ENCODE measurements at regions not wholly inside any gene's neighbourhood (a gene's known extent, or its start where the extent isn't known, plus 50 kb on each side); places are given as distances from the start of the nearest gene placed in this dataset.

- no peak for DNase-seq (ENCODE audit: low spot score)
Observed at GRCh38 chr3:188064831-188065493, 89.0 kb upstream of the LPP start.

- no peak for DNase-seq (ENCODE audit: low spot score)
Observed at GRCh38 chr3:188066141-188066540, 87.8 kb upstream of the LPP start.

DNA sequence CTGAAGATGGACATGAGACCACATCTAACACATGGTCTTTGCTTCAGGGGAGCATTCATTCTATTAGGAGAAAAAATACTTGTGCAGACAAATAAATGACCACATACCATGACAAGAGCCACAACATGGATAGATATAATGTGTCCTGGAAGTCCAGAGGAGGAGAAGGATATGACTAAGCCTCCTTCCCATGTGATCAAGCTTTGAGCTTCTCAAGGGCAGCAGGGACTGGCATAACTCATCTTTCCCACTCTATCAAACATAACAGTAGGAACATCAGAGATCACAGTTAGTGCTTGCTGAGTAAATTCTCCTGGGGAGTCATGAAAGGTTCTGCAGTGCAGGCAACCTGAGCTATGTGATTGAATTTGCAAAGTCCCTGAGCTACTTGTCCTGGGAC is 86.0 kb upstream of the LPP start:
- no peak for DNase-seq (ENCODE audit: low spot score)

DNA sequence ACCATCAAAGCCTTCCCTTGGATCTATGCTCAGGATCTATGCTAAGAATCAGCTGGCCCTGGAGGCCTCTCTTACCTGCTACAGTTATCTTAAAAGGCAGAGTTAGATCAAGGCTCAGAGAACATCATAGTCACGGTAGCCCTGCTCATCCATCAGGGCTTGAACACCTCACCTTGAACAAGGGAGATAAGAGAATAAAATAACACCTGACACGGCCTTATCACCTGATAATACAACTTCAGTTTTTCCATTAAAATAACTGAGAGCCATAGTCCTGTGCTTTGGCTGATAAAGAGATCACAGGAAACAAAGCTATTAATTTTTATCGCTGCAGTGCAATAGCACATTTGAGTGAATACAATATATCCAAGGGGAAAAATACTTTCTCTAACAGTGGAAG is 85.6 kb upstream of the LPP start:
- DNase-seq (ENCODE audit: low spot score) = no peak

GRCh38 chr3:188071636-188072035 is 82.3 kb upstream of the LPP start:
- DNase-seq (ENCODE audit: low spot score) = no peak

DNA sequence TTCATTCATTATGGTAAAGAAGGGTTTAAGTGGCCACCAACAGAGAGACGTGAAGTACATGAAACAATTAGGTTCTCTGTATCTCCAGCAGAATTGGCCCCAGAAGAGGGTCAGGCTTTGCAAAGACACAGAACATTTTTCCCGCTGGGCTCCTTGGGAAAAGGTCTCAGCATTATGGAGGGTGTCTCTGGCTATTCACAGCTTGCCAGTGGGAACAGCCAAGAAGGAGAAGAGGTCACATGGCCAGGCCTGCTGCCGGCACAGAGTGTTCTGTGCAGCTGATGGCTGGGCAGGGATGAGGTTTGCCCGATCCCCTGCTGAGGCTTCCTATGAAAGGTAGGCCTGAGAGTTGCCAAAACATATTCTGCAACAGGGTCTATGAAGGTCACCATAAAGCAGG is 77.8 kb upstream of the LPP start:
- no peak for DNase-seq (ENCODE audit: low spot score)

DNA sequence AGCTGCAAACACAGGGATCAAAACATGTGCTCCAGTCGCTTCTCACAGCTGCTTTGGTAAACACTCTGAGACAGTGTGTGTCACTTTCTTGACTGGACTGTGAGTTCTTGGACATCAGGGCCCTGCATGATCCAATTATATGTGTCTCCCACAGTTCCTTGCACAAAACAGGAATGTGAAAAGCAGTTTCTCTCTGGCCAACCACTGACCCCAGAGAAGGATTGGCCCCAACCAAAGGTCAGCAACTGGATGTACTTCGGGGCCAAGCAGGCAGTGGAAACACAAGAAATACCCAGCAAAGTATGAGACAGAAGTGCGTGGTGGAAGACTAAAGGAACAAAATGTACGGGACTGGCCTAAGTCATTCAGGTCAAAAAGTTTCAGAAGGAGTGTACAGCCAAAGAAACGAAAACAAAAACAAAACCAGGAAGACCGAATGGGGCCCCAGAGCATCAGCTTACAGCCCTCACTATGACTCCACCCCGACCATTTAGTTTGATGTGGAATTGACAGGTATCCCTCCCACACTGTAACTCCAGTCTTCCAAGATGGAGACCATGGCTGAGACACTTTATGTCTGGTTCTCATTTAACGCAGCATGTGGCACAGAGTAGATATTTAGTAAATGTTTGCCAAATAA is 76.7 kb upstream of the LPP start:
- DNase-seq (ENCODE audit: low spot score) = no peak

DNA sequence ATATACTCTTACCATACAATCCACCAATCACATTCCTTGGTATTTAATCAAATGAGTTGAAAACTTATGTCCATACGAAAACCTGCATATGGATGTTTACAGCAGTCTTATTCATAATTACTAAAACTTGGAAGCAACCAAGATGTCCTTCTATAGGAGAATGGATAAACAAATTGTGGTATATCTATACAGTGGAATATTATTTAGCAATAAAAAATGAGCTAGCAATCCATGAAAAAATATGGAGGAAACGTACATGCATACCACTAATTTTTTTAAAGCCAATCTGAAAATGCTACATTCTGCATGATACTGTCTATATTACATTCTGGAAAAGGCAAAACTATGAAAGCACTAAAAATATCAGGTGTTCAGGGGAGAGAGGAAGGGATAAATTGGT is 73.9 kb upstream of the LPP start:
- DNase-seq (ENCODE audit: low spot score) = no peak

DNA sequence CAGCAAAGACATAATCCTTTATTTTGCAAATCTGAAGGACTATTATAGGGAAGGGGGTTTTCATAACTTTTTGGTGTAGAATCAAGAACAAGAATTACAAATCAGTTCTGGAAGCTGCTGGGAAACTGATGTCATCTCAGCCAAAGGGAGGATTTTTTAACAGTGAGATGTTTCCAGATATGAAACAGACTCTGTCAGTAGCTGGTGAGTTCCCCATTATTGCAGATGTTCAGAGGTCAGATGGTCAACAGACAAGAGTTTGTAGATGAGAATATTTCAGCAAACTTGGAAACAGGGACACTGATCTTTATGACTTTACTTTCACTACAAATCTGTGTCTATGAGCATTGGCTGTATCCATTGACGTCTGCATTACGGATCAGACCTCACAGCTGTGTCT is 71.9 kb upstream of the LPP start:
- no peak for DNase-seq (ENCODE audit: low spot score)

- DNase-seq (ENCODE audit: low spot score) = no peak
Observed at GRCh38 chr3:188082450-188082849, 71.5 kb upstream of the LPP start.

GRCh38 chr3:188083011-188083410 is 70.9 kb upstream of the LPP start:
- DNase-seq (ENCODE audit: low spot score) = no peak

DNA sequence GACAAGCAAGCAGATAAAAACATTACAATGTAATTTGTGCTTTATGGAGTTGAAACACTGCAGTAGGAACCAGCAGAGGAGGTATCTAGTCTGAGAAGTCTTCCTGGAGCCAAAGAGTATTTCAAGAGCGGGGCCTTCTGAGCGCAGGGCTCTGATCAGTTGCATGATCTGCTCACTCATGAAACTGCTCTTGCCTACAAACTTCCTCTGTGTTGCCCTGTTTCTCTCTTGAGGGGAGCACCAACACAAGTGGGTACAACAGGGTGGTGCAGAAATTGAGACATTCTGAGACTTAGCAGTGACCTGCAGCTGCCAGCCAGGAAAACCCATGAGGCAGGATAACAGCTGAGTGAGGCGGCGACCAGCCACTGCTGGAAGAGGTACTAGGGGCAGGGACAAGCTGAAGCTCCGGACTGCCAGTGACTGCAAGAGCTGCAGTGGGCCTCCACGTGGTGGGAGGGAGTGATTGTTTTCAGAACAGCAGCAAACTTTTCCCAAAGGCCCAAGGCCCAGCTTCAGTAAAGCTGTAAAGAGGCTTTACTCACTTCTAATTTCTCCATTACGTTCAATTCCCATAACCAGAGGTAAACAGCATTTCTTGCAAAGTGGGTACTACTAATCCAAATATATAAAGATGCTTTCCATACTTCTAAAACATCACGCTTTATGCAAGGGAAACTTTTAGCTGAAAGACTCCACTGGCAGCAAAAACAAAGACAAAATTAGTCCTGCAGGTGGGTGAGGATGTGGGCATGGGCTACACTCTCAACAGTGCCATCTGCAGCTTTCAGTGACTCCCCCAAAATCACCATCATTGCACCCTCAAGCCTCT is 69.0 kb upstream of the LPP start:
- DNase-seq (ENCODE audit: low spot score) = peak; percentile 26

GRCh38 chr3:188085584-188086560 is 68.1 kb upstream of the LPP start:
- DNase-seq (ENCODE audit: low spot score) = no peak

DNA sequence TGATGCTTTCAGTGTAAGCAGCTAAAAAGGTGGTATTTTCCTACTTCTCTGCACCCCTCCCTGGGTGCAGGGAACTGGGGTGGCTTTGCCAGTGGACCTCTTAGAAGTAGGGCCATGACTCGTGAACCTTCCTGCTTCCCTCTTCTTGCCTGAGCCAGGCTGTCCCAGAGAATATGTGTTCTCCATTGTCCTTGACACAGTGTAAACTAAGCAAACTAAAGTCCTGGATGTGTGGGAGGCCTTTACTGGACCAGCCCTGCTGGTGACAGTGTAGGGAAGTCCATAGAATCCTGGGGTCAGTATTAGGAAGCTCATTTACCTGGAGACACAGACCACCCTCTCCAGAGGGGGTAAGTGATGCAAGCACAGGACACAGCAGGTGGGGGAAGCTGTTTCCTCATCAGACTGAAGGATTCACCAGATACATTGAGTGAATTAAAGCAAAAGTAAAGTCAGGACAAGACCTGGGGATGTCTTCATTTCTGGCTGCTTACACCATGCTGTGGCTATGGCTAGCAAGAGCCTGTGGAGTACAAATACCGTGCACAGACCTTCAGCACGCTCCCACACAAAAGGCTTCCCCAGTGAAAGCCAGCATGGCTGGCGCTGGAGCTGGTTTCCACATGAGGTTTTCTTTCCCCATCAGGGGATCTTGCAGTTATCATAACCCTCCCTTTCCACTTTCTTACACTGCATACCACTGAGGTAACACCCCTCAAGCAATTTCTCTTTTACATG is 64.8 kb upstream of the LPP start:
- DNase-seq (ENCODE audit: low spot score) = no peak

- DNase-seq (ENCODE audit: low spot score) = no peak
Observed at GRCh38 chr3:188090620-188091309, 63.2 kb upstream of the LPP start.

GRCh38 chr3:188091746-188092145 is 62.2 kb upstream of the LPP start:
- no peak for DNase-seq (ENCODE audit: low spot score)

DNA sequence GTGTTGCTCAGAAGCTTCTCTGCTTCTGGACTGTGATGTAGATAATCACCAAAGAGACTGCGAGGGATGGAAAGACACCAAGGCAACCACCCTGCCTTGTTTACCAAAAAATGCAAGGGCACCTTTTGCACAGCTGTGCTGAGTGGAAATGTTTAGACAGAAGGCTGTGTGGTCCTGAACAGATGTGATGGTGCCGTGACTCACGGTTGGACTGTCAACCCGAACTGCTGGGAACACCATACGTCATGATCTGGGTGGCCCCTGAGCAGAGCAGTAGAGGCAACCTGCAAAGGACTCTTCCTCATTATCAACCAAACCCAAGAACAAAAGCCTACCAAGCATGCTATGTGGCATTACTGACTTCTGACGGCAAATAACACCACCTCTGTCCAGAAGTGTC is 61.3 kb upstream of the LPP start:
- DNase-seq (ENCODE audit: low spot score) = no peak

DNA sequence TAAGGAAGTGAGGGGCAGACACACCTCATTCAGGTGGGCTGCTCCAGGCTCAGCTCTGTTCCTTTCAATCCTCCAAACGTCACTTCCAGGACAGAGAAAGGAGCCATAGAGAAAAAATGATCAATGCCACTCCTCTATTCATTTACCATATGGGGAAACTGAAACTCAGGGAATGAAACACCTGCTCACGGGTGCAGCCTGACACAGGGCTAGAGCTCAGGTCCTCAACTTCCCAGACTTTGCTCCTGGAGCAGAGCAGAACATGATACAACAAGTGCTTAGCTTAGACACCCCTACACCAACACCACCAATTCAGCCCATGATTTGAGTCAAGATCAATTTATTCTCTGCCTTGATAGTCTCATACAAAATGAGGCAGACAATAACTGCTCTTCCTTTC is 58.5 kb upstream of the LPP start:
- DNase-seq (ENCODE audit: low spot score) = no peak

DNA sequence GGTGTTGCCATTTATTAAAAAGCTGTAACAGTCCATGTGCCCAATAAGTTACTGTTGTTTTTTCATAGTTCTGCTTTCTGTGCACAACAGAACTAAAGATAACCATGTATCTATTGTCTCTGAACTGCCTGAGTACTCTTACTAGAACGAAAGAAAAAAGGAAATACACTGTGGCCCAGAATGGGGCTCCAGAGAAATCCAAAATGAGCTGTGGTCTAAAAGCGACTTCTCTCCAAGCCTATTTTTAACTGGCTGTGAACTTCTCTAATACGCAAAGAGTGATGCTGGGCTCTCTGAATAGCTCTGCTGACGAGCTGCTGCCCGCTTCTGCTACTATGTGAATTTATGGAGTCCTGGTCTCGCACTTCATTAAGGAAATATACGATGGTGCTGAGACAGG is 56.2 kb upstream of the LPP start:
- no peak for DNase-seq (ENCODE audit: low spot score)

DNA sequence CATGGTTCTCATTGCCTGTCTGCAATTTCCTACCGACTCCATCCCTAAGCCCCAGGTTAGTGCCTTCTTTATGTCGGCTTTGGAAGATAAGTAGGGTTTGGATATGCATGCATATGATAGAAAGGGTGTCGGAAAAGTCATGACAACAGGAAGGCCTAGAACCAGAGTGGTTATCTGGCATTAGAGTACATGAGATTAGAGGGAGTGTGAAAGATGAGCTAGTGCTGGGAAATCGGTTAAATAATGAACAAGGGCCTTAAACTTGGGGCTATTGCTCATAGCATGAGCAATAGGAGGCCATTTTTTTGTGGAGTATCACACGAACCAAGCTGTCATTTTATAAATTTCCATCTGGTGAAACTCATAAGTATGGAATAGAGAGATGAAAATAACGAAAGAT is 54.0 kb upstream of the LPP start:
- DNase-seq (ENCODE audit: low spot score) = no peak
